HG03521 (cell line): ENCODE measurements at regions not wholly inside any gene's neighbourhood (a gene's known extent, or its start where the extent isn't known, plus 50 kb on each side); places are given as distances from the start of the nearest gene placed in this dataset.

Source experiments
- ATAC-seq: cut with Tn5 transposase; IDR thresholded peaks from one replicate; pipeline ENCODE4 v1.9.1; 2021; ENCODE audit warnings: mild to moderate bottlenecking, moderate library complexity; ENCODE audit not compliant: unreplicated experiment

- no peak for ATAC-seq
Observed at GRCh38 chr10:107616031-107616430, 451.5 kb upstream of the SORCS1 start.

- ATAC-seq: no peak
Observed at GRCh38 chr10:107614939-107615685, 450.6 kb upstream of the SORCS1 start.

- ATAC-seq: no peak
Observed at GRCh38 chr10:107611115-107611514, 446.6 kb upstream of the SORCS1 start.

GRCh38 chr10:107589081-107589480 is 424.6 kb upstream of the SORCS1 start:
- no peak for ATAC-seq

GRCh38 chr10:107585630-107586029 is 421.1 kb upstream of the SORCS1 start:
- ATAC-seq: no peak

- ATAC-seq: no peak
Observed at GRCh38 chr10:107583974-107584373, 419.5 kb upstream of the SORCS1 start.

GRCh38 chr10:107579970-107580369 is 415.5 kb upstream of the SORCS1 start:
- no peak for ATAC-seq

- no peak for ATAC-seq
Observed at GRCh38 chr10:107577221-107577620, 412.7 kb upstream of the SORCS1 start.

GRCh38 chr10:107576746-107577145 is 412.2 kb upstream of the SORCS1 start:
- no peak for ATAC-seq

- no peak for ATAC-seq
Observed at GRCh38 chr10:107565014-107565413, 400.5 kb upstream of the SORCS1 start.

- ATAC-seq: no peak
Observed at GRCh38 chr10:107561136-107561650, 396.7 kb upstream of the SORCS1 start.

GRCh38 chr10:107557916-107558315 is 393.4 kb upstream of the SORCS1 start:
- ATAC-seq: no peak

- ATAC-seq: no peak
Observed at GRCh38 chr10:107554333-107554732, 389.8 kb upstream of the SORCS1 start.

GRCh38 chr10:107553470-107553869 is 389.0 kb upstream of the SORCS1 start:
- no peak for ATAC-seq

- no peak for ATAC-seq
Observed at GRCh38 chr10:107552963-107553362, 388.5 kb upstream of the SORCS1 start.

GRCh38 chr10:107548301-107548700 is 383.8 kb upstream of the SORCS1 start:
- ATAC-seq: no peak

GRCh38 chr10:107546986-107547385 is 382.5 kb upstream of the SORCS1 start:
- no peak for ATAC-seq

- ATAC-seq: no peak
Observed at GRCh38 chr10:107546284-107546683, 381.8 kb upstream of the SORCS1 start.

- ATAC-seq: no peak
Observed at GRCh38 chr10:107545717-107546116, 381.2 kb upstream of the SORCS1 start.

GRCh38 chr10:107544706-107545520 is 380.4 kb upstream of the SORCS1 start:
- no peak for ATAC-seq

GRCh38 chr10:107542607-107543006 is 378.1 kb upstream of the SORCS1 start:
- no peak for ATAC-seq

- no peak for ATAC-seq
Observed at GRCh38 chr10:107542016-107542415, 377.5 kb upstream of the SORCS1 start.
